K562 (cell line): ENCODE measurements at regions not wholly inside any gene's neighbourhood (a gene's known extent, or its start where the extent isn't known, plus 50 kb on each side); places are given as distances from the start of the nearest gene placed in this dataset.
A peak's percentile ranks its signal among the peaks of the same experiment; 100 is the strongest.

Experiments
- ARID2 ChIP-seq: fragments of 450-650 bp; IDR thresholded peaks from 2 replicates; pipeline ENCODE4 v1.6.1; 2017; ENCODE audit warnings: antibody characterized with exemption, mild to moderate bottlenecking
- ASH1L ChIP-seq: fragments of 450-650 bp; IDR thresholded peaks from 2 replicates; pipeline ENCODE4 v1.6.1; 2018; ENCODE audit warnings: borderline replicate concordance, mild to moderate bottlenecking, low read depth; ENCODE audit not compliant: partially characterized antibody
- EHMT2 ChIP-seq: fragments of 450-650 bp; IDR thresholded peaks from 2 replicates; pipeline ENCODE4 v1.6.1; 2018; ENCODE audit warnings: antibody characterized with exemption
- FOXJ3 ChIP-seq: sonication (generic); formaldehyde crosslinking; IDR thresholded peaks from 2 replicates; pipeline ENCODE4 v1.4.0; 2020; ENCODE audit warnings: mild to moderate bottlenecking, missing genetic modification reagents
- HINFP ChIP-seq: fragments of 450-650 bp; conservative IDR thresholded peaks from 2 replicates; pipeline ENCODE4 v1.6.1; 2016; ENCODE audit warnings: missing genetic modification characterization, low read depth, mild to moderate bottlenecking, control low read depth, missing compliant biosample characterization
- L3MBTL2 ChIP-seq: fragments of 450-650 bp; IDR thresholded peaks from 2 replicates; pipeline ENCODE4 v1.6.1; 2016; ENCODE audit warnings: mild to moderate bottlenecking, moderate library complexity
- MYBL2 ChIP-seq, 2 experiments: fragments of 450-650 bp in 1 of 2; sonication (generic) in 1 of 2; formaldehyde crosslinking in 1 of 2; IDR thresholded peaks; 2 replicates each; pipeline versions ENCODE4 v1.6.1 to v1.8.1; 2017 to 2022; ENCODE audit warnings: borderline replicate concordance in 1 of 2, inconsistent platforms in 1 of 2, low read depth in 1 of 2, mild to moderate bottlenecking in 1 of 2, missing genetic modification reagents in 1 of 2, moderate library complexity in 1 of 2
- POLR2A ChIP-seq: fragments of 450-650 bp; conservative IDR thresholded peaks from 2 replicates; pipeline ENCODE4 v1.6.1; 2016
- RBBP5 ChIP-seq: fragments of 200-600 bp; sonication (generic); IDR thresholded peaks from 2 replicates; pipeline ENCODE4 v1.6.1; 2012; ENCODE audit warnings: borderline replicate concordance, mild to moderate bottlenecking, low read length, control low read depth, inconsistent platforms; ENCODE audit not compliant: insufficient read depth, poor library complexity, severe bottlenecking
- SETDB1 ChIP-seq: IDR thresholded peaks from one replicate; pipeline ENCODE4 v1.6.1; 2012; ENCODE audit warnings: low read length, control low read depth, inconsistent platforms
- SMAD3 ChIP-seq: fragments of 450-650 bp; formaldehyde crosslinking; conservative IDR thresholded peaks from 2 replicates; pipeline ENCODE4 v1.4.0; 2020; ENCODE audit warnings: mild to moderate bottlenecking
- SRF ChIP-seq, 2 experiments: fragments of 250-450, 450-650 bp in 1 of 2; sonication (Bioruptor Pico) in 1 of 2; sonication (generic) in 1 of 2; formaldehyde crosslinking; IDR thresholded peaks; 2 replicates each; pipeline versions ENCODE4 v1.5.0 to v1.5.1; 2020 to 2022; ENCODE audit warnings: mild to moderate bottlenecking in 1 of 2, missing genetic modification reagents in 1 of 2
- TAF7 ChIP-seq: fragments of 450-650 bp; IDR thresholded peaks from 2 replicates; pipeline ENCODE4 v1.6.1; 2016; ENCODE audit warnings: missing genetic modification characterization, missing compliant biosample characterization
- TCF15 ChIP-seq: fragments of 250-450 bp; sonication (Bioruptor Pico); IDR thresholded peaks from 2 replicates; pipeline ENCODE4 v1.8.0; 2022; ENCODE audit warnings: moderate library complexity, mild to moderate bottlenecking, inconsistent platforms
- TRIM24 ChIP-seq, 2 experiments: fragments of 450-650 bp; IDR thresholded peaks; 2 replicates each; pipeline ENCODE4 v1.6.1; 2016
- ZFP1 ChIP-seq: fragments of 450-650 bp; formaldehyde crosslinking; IDR thresholded peaks from 2 replicates; pipeline ENCODE4 v1.4.0; 2020; ENCODE audit warnings: mild to moderate bottlenecking, mixed read lengths
- ZNF217 ChIP-seq: sonication (generic); formaldehyde crosslinking; IDR thresholded peaks from 2 replicates; pipeline ENCODE4 v1.8.0; 2022; ENCODE audit warnings: mild to moderate bottlenecking, missing genetic modification reagents
- ZNF263 ChIP-seq: sonication (generic); formaldehyde crosslinking; IDR thresholded peaks from 2 replicates; pipeline ENCODE4 v1.8.0; 2022; ENCODE audit warnings: mild to moderate bottlenecking, missing genetic modification reagents, borderline replicate concordance
- ZNF589 ChIP-seq: fragments of 200-800 bp; sonication (Bioruptor generic); IDR thresholded peaks from 2 replicates; pipeline ENCODE4 v1.6.1; 2016; ENCODE audit warnings: low read depth, missing genetic modification characterization, missing compliant biosample characterization
- ZSCAN29 ChIP-seq: fragments of 450-650 bp; IDR thresholded peaks from 2 replicates; pipeline ENCODE4 v1.6.1; 2017
- TF ChIP-seq, protein P1 (sequence below): fragments of 450-650 bp; IDR thresholded peaks from 2 replicates; pipeline ENCODE4 v1.7.0; 2016; ENCODE audit warnings: borderline replicate concordance
- TF ChIP-seq, protein P2 (sequence below): IDR thresholded peaks from 3 replicates; pipeline ENCODE4 v1.6.1; 2011; ENCODE audit warnings: borderline replicate concordance, mild to moderate bottlenecking; ENCODE audit not compliant: insufficient read length, insufficient read depth
- TF ChIP-seq, protein P3 (sequence below): fragments of 450-650 bp; formaldehyde crosslinking; IDR thresholded peaks from 2 replicates; pipeline ENCODE4 v1.4.0; 2020; ENCODE audit warnings: mild to moderate bottlenecking, moderate library complexity

GRCh38 chr6:14705841-14706377 is 540.0 kb upstream of the JARID2 start (continued):
- TF ChIP-seq, protein P1, sequence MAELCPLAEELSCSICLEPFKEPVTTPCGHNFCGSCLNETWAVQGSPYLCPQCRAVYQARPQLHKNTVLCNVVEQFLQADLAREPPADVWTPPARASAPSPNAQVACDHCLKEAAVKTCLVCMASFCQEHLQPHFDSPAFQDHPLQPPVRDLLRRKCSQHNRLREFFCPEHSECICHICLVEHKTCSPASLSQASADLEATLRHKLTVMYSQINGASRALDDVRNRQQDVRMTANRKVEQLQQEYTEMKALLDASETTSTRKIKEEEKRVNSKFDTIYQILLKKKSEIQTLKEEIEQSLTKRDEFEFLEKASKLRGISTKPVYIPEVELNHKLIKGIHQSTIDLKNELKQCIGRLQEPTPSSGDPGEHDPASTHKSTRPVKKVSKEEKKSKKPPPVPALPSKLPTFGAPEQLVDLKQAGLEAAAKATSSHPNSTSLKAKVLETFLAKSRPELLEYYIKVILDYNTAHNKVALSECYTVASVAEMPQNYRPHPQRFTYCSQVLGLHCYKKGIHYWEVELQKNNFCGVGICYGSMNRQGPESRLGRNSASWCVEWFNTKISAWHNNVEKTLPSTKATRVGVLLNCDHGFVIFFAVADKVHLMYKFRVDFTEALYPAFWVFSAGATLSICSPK = no peak
- TF ChIP-seq RBBP5 (no peak), SRF (CRISPR knock-in tag; IDR thresholded peaks at IDR 0.05) (0 out of 4 replicates have a peak, but pooled peaks of 1 of the 2 experiments have one; percentile 23), ZNF217 (CRISPR knock-in tag) (no peak), ARID2 (no peak), TCF15 (CRISPR knock-in tag) (peak; percentile 62; the same call in 1 of the 2 replicates), SETDB1 (no peak), ZNF589 (CRISPR knock-in tag) (peak; percentile 48; the same call in 1 of the 2 replicates), FOXJ3 (CRISPR knock-in tag) (no peak), ASH1L (peak; percentile 9), ZSCAN29 (no peak), HINFP (no peak), ZFP1 (CRISPR knock-in tag) (peak; percentile 30; the same call in 1 of the 2 replicates), SMAD3 (peak; percentile 56; the same call in 1 of the 2 replicates), TAF7 (tag) (no peak), ZNF263 (CRISPR knock-in tag) (no peak), MYBL2 (IDR thresholded peaks at IDR 0.05; ENCODE audit: low read depth) (no peak), MYBL2 (CRISPR knock-in tag; IDR thresholded peaks at IDR 0.05; ENCODE audit: borderline replicate concordance) (no peak), EHMT2 (no peak), POLR2A (no peak), TRIM24 (IDR thresholded peaks at IDR 0.05) (no peak), L3MBTL2 (no peak)
- TF ChIP-seq, protein P2, sequence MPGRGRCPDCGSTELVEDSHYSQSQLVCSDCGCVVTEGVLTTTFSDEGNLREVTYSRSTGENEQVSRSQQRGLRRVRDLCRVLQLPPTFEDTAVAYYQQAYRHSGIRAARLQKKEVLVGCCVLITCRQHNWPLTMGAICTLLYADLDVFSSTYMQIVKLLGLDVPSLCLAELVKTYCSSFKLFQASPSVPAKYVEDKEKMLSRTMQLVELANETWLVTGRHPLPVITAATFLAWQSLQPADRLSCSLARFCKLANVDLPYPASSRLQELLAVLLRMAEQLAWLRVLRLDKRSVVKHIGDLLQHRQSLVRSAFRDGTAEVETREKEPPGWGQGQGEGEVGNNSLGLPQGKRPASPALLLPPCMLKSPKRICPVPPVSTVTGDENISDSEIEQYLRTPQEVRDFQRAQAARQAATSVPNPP = no peak
- TF ChIP-seq, protein P3, sequence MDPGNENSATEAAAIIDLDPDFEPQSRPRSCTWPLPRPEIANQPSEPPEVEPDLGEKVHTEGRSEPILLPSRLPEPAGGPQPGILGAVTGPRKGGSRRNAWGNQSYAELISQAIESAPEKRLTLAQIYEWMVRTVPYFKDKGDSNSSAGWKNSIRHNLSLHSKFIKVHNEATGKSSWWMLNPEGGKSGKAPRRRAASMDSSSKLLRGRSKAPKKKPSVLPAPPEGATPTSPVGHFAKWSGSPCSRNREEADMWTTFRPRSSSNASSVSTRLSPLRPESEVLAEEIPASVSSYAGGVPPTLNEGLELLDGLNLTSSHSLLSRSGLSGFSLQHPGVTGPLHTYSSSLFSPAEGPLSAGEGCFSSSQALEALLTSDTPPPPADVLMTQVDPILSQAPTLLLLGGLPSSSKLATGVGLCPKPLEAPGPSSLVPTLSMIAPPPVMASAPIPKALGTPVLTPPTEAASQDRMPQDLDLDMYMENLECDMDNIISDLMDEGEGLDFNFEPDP (CRISPR knock-in tag) = peak; percentile 39; the same call in 1 of the 2 replicates
